GM23338 (cell line): ENCODE measurements at regions not wholly inside any gene's neighbourhood (a gene's known extent, or its start where the extent isn't known, plus 50 kb on each side); places are given as distances from the start of the nearest gene placed in this dataset.

Experiments used
- CREB1 ChIP-seq: fragments of 250-450 bp; sonication (Bioruptor Pico); IDR thresholded peaks from 2 replicates; pipeline ENCODE4 v1.5.0; 2020; ENCODE audit warnings: low read depth, mild to moderate bottlenecking, moderate library complexity
- JUNB ChIP-seq: IDR thresholded peaks from one replicate; pipeline ENCODE4 v1.6.1; 2016; ENCODE audit warnings: antibody characterized with exemption; ENCODE audit not compliant: unreplicated experiment
- POLR2AphosphoS5 ChIP-seq: IDR thresholded peaks from 2 replicates; pipeline ENCODE4 v1.6.1; 2016; ENCODE audit warnings: antibody characterized with exemption, low read depth
- ZNF114 ChIP-seq: fragments of 250-450 bp; sonication (Bioruptor Pico); IDR thresholded peaks from 2 replicates; pipeline ENCODE4 v1.5.0; 2020; ENCODE audit warnings: mild to moderate bottlenecking, moderate library complexity
- TF ChIP-seq, protein P1 (sequence below): fragments of 250-450 bp; sonication (Bioruptor Pico); IDR thresholded peaks from 2 replicates; pipeline ENCODE4 v1.5.0; 2020; ENCODE audit warnings: mild to moderate bottlenecking, moderate library complexity
- TF ChIP-seq, protein P2 (sequence below): IDR thresholded peaks from one replicate; pipeline ENCODE4 v1.6.1; 2018; ENCODE audit warnings: antibody characterized with exemption; ENCODE audit not compliant: unreplicated experiment
- TF ChIP-seq, protein P3 (sequence below): IDR thresholded peaks from 2 replicates; pipeline ENCODE4 v1.6.1; 2016; ENCODE audit warnings: antibody characterized with exemption

DNA sequence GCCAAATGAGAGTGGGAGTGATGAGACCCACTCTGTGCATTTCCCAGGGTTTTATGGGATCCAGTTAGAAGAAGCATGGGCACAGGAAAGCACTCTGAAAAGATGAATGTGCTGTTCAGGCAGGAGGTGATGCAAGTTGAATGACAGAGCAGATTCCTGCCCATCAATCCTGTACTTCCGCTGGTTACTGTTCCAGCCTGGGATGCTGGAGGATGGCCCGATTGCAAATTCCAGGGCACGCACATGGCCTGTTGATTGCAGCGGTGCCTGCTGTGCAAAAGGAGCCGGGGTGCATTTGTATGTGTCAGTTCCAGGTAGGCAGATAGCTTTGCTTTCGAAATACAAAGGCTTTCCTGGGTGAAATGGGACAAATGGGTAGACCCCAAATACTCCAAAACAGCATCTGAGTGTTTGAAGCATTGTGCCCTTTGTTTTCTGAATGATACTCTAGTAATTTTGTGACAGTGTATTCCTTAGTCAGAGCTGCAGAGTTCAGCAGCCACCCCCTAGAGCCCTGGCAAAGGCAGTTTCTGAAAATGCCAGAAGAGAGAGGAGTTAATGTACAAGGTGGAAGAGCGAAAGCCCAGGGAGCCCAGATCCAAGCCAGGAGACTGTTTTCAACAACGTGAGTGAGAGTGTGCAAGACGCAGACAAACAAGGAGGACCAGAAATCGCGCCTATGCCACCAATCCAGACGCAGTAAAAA is 454.2 kb upstream of the CLINT1 start (continued):
- TF ChIP-seq, protein P1, sequence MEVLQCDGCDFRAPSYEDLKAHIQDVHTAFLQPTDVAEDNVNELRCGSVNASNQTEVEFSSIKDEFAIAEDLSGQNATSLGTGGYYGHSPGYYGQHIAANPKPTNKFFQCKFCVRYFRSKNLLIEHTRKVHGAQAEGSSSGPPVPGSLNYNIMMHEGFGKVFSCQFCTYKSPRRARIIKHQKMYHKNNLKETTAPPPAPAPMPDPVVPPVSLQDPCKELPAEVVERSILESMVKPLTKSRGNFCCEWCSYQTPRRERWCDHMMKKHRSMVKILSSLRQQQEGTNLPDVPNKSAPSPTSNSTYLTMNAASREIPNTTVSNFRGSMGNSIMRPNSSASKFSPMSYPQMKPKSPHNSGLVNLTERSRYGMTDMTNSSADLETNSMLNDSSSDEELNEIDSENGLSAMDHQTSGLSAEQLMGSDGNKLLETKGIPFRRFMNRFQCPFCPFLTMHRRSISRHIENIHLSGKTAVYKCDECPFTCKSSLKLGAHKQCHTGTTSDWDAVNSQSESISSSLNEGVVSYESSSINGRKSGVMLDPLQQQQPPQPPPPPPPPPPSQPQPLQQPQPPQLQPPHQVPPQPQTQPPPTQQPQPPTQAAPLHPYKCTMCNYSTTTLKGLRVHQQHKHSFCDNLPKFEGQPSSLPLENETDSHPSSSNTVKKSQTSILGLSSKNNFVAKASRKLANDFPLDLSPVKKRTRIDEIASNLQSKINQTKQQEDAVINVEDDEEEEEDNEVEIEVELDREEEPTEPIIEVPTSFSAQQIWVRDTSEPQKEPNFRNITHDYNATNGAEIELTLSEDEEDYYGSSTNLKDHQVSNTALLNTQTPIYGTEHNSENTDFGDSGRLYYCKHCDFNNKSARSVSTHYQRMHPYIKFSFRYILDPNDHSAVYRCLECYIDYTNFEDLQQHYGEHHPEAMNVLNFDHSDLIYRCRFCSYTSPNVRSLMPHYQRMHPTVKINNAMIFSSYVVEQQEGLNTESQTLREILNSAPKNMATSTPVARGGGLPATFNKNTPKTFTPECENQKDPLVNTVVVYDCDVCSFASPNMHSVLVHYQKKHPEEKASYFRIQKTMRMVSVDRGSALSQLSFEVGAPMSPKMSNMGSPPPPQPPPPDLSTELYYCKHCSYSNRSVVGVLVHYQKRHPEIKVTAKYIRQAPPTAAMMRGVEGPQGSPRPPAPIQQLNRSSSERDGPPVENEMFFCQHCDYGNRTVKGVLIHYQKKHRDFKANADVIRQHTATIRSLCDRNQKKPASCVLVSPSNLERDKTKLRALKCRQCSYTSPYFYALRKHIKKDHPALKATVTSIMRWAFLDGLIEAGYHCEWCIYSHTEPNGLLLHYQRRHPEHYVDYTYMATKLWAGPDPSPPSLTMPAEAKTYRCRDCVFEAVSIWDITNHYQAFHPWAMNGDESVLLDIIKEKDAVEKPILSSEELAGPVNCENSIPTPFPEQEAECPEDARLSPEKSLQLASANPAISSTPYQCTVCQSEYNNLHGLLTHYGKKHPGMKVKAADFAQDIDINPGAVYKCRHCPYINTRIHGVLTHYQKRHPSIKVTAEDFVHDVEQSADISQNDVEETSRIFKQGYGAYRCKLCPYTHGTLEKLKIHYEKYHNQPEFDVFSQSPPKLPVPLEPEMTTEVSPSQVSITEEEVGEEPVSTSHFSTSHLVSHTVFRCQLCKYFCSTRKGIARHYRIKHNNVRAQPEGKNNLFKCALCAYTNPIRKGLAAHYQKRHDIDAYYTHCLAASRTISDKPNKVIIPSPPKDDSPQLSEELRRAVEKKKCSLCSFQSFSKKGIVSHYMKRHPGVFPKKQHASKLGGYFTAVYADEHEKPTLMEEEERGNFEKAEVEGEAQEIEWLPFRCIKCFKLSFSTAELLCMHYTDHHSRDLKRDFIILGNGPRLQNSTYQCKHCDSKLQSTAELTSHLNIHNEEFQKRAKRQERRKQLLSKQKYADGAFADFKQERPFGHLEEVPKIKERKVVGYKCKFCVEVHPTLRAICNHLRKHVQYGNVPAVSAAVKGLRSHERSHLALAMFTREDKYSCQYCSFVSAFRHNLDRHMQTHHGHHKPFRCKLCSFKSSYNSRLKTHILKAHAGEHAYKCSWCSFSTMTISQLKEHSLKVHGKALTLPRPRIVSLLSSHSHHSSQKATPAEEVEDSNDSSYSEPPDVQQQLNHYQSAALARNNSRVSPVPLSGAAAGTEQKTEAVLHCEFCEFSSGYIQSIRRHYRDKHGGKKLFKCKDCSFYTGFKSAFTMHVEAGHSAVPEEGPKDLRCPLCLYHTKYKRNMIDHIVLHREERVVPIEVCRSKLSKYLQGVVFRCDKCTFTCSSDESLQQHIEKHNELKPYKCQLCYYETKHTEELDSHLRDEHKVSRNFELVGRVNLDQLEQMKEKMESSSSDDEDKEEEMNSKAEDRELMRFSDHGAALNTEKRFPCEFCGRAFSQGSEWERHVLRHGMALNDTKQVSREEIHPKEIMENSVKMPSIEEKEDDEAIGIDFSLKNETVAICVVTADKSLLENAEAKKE (CRISPR knock-in tag), result no peak
- TF ChIP-seq POLR2AphosphoS5 (no peak), CREB1 (no peak), ZNF114 (CRISPR knock-in tag) (no peak), JUNB (no peak)
- TF ChIP-seq, protein P2, sequence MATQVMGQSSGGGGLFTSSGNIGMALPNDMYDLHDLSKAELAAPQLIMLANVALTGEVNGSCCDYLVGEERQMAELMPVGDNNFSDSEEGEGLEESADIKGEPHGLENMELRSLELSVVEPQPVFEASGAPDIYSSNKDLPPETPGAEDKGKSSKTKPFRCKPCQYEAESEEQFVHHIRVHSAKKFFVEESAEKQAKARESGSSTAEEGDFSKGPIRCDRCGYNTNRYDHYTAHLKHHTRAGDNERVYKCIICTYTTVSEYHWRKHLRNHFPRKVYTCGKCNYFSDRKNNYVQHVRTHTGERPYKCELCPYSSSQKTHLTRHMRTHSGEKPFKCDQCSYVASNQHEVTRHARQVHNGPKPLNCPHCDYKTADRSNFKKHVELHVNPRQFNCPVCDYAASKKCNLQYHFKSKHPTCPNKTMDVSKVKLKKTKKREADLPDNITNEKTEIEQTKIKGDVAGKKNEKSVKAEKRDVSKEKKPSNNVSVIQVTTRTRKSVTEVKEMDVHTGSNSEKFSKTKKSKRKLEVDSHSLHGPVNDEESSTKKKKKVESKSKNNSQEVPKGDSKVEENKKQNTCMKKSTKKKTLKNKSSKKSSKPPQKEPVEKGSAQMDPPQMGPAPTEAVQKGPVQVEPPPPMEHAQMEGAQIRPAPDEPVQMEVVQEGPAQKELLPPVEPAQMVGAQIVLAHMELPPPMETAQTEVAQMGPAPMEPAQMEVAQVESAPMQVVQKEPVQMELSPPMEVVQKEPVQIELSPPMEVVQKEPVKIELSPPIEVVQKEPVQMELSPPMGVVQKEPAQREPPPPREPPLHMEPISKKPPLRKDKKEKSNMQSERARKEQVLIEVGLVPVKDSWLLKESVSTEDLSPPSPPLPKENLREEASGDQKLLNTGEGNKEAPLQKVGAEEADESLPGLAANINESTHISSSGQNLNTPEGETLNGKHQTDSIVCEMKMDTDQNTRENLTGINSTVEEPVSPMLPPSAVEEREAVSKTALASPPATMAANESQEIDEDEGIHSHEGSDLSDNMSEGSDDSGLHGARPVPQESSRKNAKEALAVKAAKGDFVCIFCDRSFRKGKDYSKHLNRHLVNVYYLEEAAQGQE, result no peak
- TF ChIP-seq, protein P3, sequence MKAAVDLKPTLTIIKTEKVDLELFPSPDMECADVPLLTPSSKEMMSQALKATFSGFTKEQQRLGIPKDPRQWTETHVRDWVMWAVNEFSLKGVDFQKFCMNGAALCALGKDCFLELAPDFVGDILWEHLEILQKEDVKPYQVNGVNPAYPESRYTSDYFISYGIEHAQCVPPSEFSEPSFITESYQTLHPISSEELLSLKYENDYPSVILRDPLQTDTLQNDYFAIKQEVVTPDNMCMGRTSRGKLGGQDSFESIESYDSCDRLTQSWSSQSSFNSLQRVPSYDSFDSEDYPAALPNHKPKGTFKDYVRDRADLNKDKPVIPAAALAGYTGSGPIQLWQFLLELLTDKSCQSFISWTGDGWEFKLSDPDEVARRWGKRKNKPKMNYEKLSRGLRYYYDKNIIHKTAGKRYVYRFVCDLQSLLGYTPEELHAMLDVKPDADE, result no peak
